NT2/D1 (cell line): ENCODE measurements at regions not wholly inside any gene's neighbourhood (a gene's known extent, or its start where the extent isn't known, plus 50 kb on each side); places are given as distances from the start of the nearest gene placed in this dataset.

Source experiments
- DNase-seq: peaks from one replicate; pipeline ENCODE4 v3.0.0-alpha.2; 2011; ENCODE audit warnings: low read depth, low spot score
- H3K27me3 ChIP-seq: 2 replicates; pipeline ENCODE4 v1.6.0; 2011; ENCODE audit warnings: mild to moderate bottlenecking; ENCODE audit not compliant: insufficient read length, insufficient read depth
- H3K36me3 ChIP-seq: 2 replicates; pipeline ENCODE4 v1.6.1; 2011; ENCODE audit warnings: mild to moderate bottlenecking, low read length, mixed read lengths; ENCODE audit not compliant: insufficient read depth, insufficient read length
- H3K4me1 ChIP-seq: 2 replicates; pipeline ENCODE4 v1.5.1; 2011; ENCODE audit not compliant: insufficient read depth, insufficient read length
- H3K4me3 ChIP-seq: 2 replicates; pipeline ENCODE4 v1.5.1; 2011; ENCODE audit warnings: low read depth; ENCODE audit not compliant: insufficient read length
- H3K9ac ChIP-seq: 2 replicates; pipeline ENCODE4 v1.6.0; 2011; ENCODE audit warnings: low read depth; ENCODE audit not compliant: insufficient read length
- H3K9me3 ChIP-seq: 2 replicates; pipeline ENCODE4 v1.5.1; 2011; ENCODE audit warnings: mild to moderate bottlenecking, low read length; ENCODE audit not compliant: insufficient read depth
- SUZ12 ChIP-seq: IDR thresholded peaks from 2 replicates; pipeline ENCODE4 v1.6.1; 2011; ENCODE audit not compliant: insufficient read length, insufficient read depth; ENCODE audit errors: extremely low read depth
- YY1 ChIP-seq: IDR thresholded peaks from 2 replicates; pipeline ENCODE4 v1.6.1; 2011; ENCODE audit not compliant: insufficient read length, insufficient read depth
- ZNF274 ChIP-seq: IDR thresholded peaks from 2 replicates; pipeline ENCODE4 v1.6.1; 2011; ENCODE audit warnings: mild to moderate bottlenecking, low read depth, low read length

DNA sequence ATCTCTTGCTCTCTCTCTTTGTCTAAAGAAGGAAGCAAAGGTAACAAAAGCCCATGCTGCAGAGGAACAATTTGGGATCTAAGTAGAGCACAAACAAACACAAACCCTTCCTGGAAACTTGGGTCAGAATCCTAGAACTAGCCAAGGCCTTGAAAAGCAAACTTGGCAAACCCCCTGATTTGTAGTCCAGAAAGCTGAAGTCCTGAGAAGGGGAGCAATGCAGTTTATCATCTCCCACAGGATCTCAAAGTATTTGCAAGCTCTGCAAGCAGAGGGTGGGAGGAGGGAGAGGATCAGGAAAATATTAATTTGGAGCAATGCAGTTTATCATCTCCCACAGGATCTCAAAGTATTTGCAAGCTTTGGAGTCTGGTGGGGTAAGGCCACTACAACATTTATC lies 379.5 kb upstream of the FGF13 start:
- Histone ChIP-seq H3K36me3 (no peaks in the 10 kb centered on the region), H3K9me3 (no peaks in the 10 kb centered on the region), H3K9ac (no peak overlapping the region), H3K4me3 (no peak overlapping the region), H3K27me3 (no peaks in the 10 kb centered on the region), H3K4me1 (no peaks in the 10 kb centered on the region)
- no peak for DNase-seq
- TF ChIP-seq YY1 (no peak), ZNF274 (no peak), SUZ12 (no peak)

DNA sequence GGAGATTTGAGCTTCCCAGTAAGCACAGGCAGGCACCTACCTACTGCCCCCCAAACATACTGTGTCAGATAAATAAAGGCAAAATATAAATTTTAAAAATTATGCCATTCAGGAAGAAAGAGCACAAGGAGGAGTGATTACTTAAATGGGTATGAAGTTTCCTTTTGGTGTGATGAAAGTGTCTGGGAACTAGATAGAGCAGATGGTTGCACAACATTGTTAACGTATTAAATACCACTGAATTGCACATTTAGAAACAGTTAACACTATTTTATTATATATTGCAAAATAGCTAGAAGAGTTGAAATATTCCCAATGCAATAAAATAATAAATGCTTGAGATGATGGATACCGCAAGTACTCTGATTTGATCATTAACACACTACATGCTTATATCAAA lies 374.7 kb upstream of the FGF13 start:
- Histone ChIP-seq H3K36me3 (no peaks in the 10 kb centered on the region), H3K9me3 (no peaks in the 10 kb centered on the region), H3K4me3 (no peak overlapping the region), H3K4me1 (no peaks in the 10 kb centered on the region), H3K27me3 (no peaks in the 10 kb centered on the region), H3K9ac (no peak overlapping the region)
- DNase-seq, result no peak
- TF ChIP-seq ZNF274 (no peak), SUZ12 (no peak), YY1 (no peak)

DNA sequence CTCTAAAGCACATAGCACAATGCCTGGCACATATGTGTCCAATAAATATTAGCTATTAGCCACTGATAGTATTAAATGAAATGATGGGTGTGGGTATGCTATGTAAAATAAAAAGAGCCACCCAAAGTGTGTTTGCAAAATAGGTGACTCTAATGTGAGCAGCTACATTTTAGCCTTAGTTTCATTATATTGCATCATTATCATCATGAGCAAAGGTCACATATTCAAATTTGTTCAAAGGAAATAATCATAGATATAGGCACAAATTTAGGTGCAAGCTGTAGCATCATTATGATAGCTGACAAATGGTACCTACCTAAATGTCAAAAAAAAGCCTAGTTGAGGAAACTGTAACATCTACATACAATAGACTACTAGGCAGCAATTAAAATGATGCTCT lies 373.9 kb upstream of the FGF13 start:
- no peaks in the 10 kb centered on the region for H3K36me3 ChIP-seq
- TF ChIP-seq YY1 (no peak), SUZ12 (no peak), ZNF274 (no peak)
- no peaks in the 10 kb centered on the region for H3K27me3 ChIP-seq
- DNase-seq, result no peak
- no peak overlapping the region for H3K9ac ChIP-seq
- no peaks in the 10 kb centered on the region for H3K9me3 ChIP-seq
- H3K4me1 ChIP-seq, result no peaks in the 10 kb centered on the region
- H3K4me3 ChIP-seq, result no peak overlapping the region

DNA sequence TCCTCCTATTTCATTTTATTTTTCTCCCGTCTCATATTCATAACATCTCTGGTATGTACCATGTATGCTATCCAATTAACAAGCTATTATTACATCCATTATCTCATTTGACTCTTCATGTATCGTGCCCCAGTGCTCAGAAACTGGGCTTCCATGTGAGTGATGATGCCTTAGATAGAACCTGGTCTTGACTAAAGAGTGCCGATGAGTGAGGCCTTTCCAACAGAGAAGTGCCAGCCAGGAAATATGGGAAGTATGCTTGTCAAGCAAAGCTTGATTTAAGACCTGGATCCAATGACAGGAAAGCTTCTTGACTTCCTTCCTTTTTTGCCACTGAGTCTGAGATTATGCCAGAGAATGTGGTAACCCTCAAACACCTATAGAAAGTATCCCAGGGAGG lies 371.7 kb upstream of the FGF13 start:
- no peaks in the 10 kb centered on the region for H3K9me3 ChIP-seq
- DNase-seq, result no peak

DNA sequence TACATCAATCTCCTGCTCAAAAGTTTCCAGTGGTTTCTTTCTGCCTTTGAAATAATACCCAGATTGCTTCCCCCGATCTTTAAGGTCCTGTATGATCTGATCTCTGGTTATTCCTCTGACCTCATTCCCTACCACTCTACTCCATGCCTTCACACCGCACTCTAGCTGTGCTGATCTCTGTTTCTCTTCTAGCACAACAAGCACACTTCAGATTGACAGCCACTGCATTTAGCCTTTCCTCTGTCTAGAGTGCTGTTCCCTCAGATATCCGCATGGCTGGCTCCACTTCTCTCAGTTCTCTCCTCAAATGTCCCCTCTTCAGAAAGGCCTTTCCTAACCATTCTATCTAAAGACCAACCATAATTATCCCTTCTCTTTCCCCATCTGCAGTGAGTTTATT lies 370.4 kb upstream of the FGF13 start:
- H3K4me1 ChIP-seq, result no peaks in the 10 kb centered on the region
- no peaks in the 10 kb centered on the region for H3K9me3 ChIP-seq
- no peak overlapping the region for H3K9ac ChIP-seq
- no peaks in the 10 kb centered on the region for H3K27me3 ChIP-seq
- H3K36me3 ChIP-seq, result no peaks in the 10 kb centered on the region
- H3K4me3 ChIP-seq, result no peak overlapping the region
- TF ChIP-seq YY1, result no peak
- no peak for TF ChIP-seq ZNF274
- no peak for TF ChIP-seq SUZ12
- no peak for DNase-seq

More for the DNA sequence above, 371.7 kb upstream of the FGF13 start:
- no peaks in the 10 kb centered on the region for H3K4me1 ChIP-seq
- H3K9ac ChIP-seq, result no peak overlapping the region
- no peaks in the 10 kb centered on the region for H3K36me3 ChIP-seq
- TF ChIP-seq SUZ12, result no peak
- TF ChIP-seq ZNF274, result no peak
- TF ChIP-seq YY1, result no peak
- no peaks in the 10 kb centered on the region for H3K27me3 ChIP-seq
- no peak overlapping the region for H3K4me3 ChIP-seq

DNA sequence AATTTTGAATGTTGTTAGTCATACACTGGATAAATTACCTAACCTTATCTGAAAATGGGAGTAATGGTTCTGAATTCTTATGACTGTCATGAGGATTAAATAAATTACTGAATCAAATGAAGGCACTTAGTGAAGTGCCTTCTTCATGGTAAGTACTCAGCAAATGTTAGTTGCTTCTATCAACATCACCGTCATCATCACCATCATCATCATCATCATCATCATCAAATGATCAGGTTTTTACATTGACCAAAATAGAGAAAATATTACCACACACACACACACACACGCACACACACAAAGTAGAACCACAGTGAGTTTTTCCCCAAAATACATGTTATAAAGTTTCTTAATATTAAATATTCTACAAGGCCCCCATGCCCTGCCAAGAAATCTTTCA lies 368.3 kb upstream of the FGF13 start:
- Histone ChIP-seq H3K4me3 (no peak overlapping the region), H3K9me3 (no peaks in the 10 kb centered on the region), H3K9ac (no peak overlapping the region), H3K27me3 (no peaks in the 10 kb centered on the region), H3K4me1 (no peaks in the 10 kb centered on the region), H3K36me3 (no peaks in the 10 kb centered on the region)
- no peak for DNase-seq
- TF ChIP-seq ZNF274, result no peak
- no peak for TF ChIP-seq YY1
- no peak for TF ChIP-seq SUZ12

DNA sequence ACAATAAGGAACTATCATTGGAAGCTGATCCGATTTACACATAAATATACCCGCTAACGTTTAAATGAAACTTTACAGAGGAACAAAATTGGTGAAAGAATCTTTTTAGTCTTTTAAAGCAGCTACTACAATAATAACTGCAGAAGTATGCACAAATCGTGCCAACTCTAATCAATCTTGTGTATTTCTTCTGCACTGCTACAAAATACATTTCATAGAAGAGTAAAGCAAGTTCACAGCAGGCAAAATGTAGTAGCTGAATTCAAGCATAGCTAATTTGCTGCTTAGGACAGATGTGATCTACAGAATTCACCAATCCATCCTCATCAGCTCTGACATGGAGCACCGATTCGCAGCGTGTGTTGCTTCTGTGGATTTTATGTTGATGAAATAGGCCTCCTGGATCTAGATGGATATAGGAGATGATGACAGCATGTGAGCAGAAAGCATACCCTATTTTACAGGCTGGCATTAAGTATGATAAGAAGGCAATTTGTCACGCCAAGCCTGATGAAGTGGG lies 367.3 kb upstream of the FGF13 start:
- Histone ChIP-seq H3K9ac (no peak overlapping the region), H3K9me3 (no peaks in the 10 kb centered on the region), H3K4me3 (no peak overlapping the region), H3K4me1 (no peaks in the 10 kb centered on the region), H3K27me3 (no peaks in the 10 kb centered on the region), H3K36me3 (no peaks in the 10 kb centered on the region)
- TF ChIP-seq YY1, result no peak
- TF ChIP-seq SUZ12, result no peak
- TF ChIP-seq ZNF274, result no peak
- DNase-seq, result no peak

DNA sequence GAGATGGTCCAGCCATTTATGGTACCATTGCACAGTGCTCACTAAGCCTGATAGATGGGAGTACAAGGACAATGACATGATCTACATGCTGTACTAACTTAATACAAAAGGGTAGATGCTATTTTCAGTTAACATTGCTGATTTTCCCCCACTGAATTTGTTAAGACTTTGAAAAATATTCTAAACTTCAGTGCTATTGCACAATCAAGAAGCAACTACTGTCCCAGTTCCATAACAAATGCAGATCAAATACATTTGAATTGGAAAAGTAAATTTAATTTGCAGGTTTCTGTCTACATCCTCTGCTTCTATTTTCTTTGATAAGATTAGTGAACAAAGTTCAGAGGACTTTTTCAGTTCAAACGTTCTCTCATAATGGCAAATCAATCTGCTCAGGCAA lies 366.8 kb upstream of the FGF13 start:
- TF ChIP-seq YY1, result no peak
- TF ChIP-seq SUZ12, result no peak
- no peak for TF ChIP-seq ZNF274
- Histone ChIP-seq H3K36me3 (no peaks in the 10 kb centered on the region), H3K27me3 (no peaks in the 10 kb centered on the region), H3K4me1 (no peaks in the 10 kb centered on the region), H3K4me3 (no peak overlapping the region), H3K9ac (no peak overlapping the region), H3K9me3 (no peaks in the 10 kb centered on the region)
- DNase-seq, result no peak
